ENCODE measurements at regions not wholly inside any gene's neighbourhood (a gene's known extent, or its start where the extent isn't known, plus 50 kb on each side); places are given as distances from the start of the nearest gene placed in this dataset.
"Not testable (repeated sequence)": the region's sequence is repeated elsewhere in the genome, so short reads cannot be mapped to it uniquely, and the experiment has no call there.

DNA sequence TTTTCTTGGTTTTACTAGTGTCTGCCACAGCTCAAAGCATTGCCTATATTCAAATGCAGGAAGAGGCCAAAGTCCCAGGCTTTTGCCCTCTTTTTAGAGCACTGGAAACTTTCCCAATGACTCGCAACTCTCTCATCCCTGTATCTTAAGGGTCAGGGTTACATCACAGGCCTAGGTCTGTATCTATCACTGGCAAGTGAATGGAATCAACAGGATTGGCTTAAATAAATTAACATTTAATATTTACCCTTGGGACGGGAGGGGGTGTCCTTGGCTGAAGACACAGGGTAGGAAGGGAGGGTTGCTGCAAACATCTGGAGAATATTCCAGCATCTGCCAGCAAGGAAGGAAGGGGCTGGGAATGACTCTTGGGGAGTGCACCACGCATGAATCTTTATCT lies 242.6 kb downstream of the SLC4A3 start:
- TF ChIP-seq, protein P1, sequence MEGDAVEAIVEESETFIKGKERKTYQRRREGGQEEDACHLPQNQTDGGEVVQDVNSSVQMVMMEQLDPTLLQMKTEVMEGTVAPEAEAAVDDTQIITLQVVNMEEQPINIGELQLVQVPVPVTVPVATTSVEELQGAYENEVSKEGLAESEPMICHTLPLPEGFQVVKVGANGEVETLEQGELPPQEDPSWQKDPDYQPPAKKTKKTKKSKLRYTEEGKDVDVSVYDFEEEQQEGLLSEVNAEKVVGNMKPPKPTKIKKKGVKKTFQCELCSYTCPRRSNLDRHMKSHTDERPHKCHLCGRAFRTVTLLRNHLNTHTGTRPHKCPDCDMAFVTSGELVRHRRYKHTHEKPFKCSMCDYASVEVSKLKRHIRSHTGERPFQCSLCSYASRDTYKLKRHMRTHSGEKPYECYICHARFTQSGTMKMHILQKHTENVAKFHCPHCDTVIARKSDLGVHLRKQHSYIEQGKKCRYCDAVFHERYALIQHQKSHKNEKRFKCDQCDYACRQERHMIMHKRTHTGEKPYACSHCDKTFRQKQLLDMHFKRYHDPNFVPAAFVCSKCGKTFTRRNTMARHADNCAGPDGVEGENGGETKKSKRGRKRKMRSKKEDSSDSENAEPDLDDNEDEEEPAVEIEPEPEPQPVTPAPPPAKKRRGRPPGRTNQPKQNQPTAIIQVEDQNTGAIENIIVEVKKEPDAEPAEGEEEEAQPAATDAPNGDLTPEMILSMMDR (IDR thresholded peaks at IDR 0.05; ENCODE audit: insufficient read depth, missing control alignments) = no peak
- no peak for DNase-seq (ENCODE audit: insufficient read length, low spot score)
- FAIRE-seq = no peak

GRCh38 chr2:219871351-219871750 lies 243.9 kb downstream of the SLC4A3 start:
- FAIRE-seq (no peak), DNase-seq (ENCODE audit: insufficient read length, low spot score) (no peak)
- TF ChIP-seq, protein P1 (IDR thresholded peaks at IDR 0.05; ENCODE audit: insufficient read depth, missing control alignments) = no peak

- DNase-seq (ENCODE audit: insufficient read length, low spot score) = no peak
Observed at GRCh38 chr2:219875036-219875435, 247.6 kb downstream of the SLC4A3 start.

DNA sequence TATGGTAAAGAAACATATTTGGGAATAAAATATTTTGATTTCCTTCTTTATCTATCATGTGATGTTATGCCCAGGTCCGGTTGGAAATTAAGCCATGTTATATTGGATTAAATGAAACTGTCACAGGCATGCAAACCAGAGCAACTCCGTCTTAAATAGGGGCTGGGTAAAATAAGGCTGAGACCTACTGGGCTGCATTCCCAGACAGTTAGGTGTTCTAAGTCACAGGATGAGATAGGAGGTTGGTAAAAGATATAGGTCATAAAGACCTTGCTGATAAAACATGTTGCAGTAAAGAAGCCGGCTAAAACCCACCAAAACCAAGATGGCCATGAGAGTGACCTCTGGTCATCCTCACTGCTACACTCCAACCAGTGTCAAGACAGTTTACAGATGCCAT lies 248.6 kb downstream of the SLC4A3 start:
- not testable (repeated sequence) for FAIRE-seq; DNase-seq (ENCODE audit: insufficient read length, low spot score)

More at GRCh38 chr2:219875036-219875435, 247.6 kb downstream of the SLC4A3 start:
- TF ChIP-seq, protein P1 (IDR thresholded peaks at IDR 0.05; ENCODE audit: insufficient read depth, missing control alignments) = no peak
- no peak for FAIRE-seq

GRCh38 chr2:219876931-219877330 lies 249.5 kb downstream of the SLC4A3 start:
- FAIRE-seq (no peak), DNase-seq (ENCODE audit: insufficient read length, low spot score) (no peak)
- TF ChIP-seq, protein P1 (IDR thresholded peaks at IDR 0.05; ENCODE audit: insufficient read depth, missing control alignments) = no peak

GRCh38 chr2:219877728-219878127 lies 250.3 kb downstream of the SLC4A3 start:
- DNase-seq (ENCODE audit: insufficient read length, low spot score) (no peak), FAIRE-seq (no peak)
- TF ChIP-seq, protein P1 (IDR thresholded peaks at IDR 0.05; ENCODE audit: insufficient read depth, missing control alignments) = no peak

DNA sequence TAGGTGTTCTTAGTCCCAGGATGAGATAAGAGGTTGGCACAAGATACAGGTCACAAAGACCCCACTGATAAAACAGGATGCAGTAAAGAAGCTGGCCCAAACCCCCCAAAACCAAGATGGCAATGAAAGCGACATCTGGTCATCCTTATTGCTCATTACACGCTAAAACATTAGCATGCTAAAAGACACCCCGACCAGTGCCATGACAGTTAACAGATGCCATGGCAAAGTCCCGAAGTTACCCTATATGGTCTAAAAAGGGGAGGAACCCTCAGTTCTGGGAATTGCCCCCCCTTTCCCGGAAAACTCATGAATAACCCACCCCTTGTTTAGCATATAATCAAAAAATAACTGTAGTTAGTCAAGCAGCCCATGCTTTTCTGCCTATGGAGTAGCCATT lies 251.1 kb downstream of the SLC4A3 start:
- TF ChIP-seq, protein P1 (IDR thresholded peaks at IDR 0.05; ENCODE audit: insufficient read depth, missing control alignments) = no peak
- DNase-seq (ENCODE audit: insufficient read length, low spot score) (no peak), FAIRE-seq (no peak)

DNA sequence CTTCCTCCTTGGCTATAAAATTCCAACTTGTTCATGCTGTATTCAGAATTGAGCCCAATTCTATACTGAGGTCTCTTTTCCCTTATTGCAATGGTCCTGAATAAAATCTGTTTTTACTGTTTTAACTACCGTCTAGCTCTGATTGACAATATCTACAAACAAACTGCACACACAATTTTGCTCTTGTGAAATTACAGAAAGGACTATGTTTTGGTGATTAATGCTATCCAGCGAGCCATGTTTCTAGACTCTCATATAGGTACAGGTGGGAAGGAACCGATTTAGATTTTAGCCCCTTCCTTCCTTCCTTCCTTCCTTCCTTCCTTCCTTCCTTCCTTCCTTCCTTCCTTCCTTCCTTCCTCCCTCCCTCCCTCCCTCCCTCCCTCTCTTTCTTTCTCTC lies 254.4 kb downstream of the SLC4A3 start:
- FAIRE-seq = no peak
- no peak for DNase-seq (ENCODE audit: insufficient read length, low spot score)
- TF ChIP-seq, protein P1 (IDR thresholded peaks at IDR 0.05; ENCODE audit: insufficient read depth, missing control alignments) = no peak
